Right renal pelvis (tissue), 4 donors: ENCODE measurements at regions not wholly inside any gene's neighbourhood (a gene's known extent, or its start where the extent isn't known, plus 50 kb on each side); places are given as distances from the start of the nearest gene placed in this dataset.

Experiments
- DNase-seq, 4 donors: peaks; one replicate each; pipeline ENCODE4 v3.0.0-alpha.2; 2013; ENCODE audit warnings: low read depth in 4 of 4, low spot score in 3 of 4, missing footprints in 1 of 4

DNA sequence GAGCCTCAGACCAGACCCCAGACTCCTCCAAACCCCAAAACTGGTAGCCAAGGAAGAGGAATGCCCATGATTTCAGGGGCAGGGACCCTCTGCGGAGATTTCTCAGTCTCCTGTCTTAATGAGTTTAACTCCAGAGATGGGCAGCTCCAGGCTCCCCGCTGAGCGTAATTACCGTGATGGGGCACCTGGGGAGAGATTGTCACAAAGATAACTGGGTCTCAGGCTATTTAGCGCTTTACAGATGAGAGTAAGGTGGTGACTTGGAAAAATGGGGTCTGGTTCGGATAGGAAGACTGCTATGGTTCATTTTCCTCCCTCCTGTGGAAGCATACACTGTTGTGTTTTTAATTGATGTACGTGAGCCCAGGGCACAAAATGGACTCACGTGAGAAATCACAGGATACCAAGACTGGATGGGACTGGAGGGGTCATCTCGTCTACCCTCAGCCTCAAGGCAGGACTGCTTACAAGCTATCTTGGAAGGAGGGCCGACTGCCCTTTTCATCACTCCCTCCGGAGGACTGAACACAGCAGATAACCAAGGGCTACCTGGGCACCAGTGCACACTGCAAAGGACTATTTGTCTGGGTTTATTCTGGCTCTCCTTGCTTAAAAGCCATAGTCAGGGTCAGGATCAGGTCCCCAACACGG, 427.8 kb downstream of the ZNF521 start:
- DNase-seq, result no peak

DNA sequence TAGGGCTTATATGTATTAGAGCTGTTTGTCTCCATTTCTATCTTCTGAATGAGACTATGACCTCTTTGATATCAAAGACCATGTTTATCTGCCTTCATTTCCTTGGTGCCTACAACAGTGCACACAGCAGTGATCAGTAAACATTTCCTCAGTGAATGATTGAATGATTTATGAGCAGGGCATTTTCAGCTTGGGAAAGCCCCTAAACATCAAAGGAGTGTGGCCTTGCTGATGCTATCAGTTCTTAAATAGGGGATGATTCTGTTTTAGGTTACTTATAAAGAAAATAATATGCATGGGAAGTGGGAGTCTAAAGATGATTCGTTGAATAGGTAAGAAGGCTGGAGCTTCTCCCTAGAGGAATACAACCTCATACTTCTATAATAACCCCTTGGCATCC, 425.3 kb downstream of the ZNF521 start:
- DNase-seq, result no peak

DNA sequence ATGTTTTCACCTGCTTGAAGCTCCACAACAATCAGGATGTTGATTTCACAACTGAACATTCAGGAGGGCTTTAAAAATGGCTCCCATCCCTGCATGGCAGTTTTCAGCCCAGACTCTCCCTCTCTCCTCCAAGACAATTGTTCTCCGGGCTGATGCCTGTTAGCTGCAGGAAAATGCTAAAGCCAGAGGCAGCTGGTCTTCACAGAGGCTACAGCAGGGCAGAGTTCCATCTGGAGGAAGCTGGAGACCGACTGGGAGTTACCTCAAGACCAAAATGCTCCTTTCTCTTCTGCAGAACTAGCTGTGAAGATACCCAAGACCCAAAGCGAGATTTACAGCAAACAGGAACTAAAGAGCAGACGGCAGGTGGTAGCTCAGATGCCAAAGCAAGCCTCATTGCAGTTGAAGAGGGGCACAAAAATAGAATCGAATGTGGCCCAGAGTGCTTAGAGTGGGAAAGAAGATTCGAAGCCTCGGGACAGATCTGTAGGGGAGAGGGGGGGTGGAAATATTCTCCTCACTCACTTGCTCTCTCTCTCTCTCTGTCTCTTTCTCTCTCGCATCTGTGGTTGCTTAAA, 423.6 kb downstream of the ZNF521 start:
- DNase-seq, result no peak

DNA sequence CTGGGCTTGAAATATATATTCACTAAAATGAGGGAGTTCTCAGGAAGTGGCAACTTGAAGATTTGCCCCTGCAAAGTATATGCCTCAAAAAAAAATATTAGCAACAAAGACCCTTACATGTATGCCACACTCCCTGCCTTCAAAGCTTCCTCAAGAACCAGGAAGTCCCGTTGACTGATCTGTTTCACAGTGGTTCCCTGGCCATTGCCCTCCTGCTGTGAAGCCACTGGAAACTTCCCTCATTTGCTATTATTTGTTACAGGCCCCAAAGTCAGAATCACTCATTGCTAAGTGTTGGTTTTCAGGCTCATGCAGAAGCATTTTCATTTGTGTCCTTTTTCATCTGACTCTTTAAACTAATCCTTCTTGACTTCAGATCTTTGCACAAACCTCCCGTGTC, 421.5 kb downstream of the ZNF521 start:
- no peak for DNase-seq

DNA sequence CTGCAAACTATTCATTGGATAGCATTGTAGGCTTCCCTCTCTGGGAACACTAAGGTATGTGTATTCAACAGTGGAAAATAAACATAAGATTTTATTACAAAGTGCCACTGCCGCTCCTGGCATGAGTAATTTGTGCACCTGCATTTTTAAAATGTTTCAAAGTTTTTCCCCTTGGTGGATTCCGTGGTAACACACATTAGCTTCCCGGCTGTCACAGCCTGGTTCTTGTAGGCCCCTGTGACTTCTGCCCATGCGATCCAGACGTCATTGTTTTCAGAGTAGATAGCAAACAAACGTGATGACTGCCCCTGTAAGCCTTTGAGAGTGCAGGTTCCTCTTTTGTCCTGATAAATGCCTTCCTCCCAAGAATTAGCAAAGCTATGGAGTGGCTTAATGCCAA, 421.0 kb downstream of the ZNF521 start:
- no peak for DNase-seq

DNA sequence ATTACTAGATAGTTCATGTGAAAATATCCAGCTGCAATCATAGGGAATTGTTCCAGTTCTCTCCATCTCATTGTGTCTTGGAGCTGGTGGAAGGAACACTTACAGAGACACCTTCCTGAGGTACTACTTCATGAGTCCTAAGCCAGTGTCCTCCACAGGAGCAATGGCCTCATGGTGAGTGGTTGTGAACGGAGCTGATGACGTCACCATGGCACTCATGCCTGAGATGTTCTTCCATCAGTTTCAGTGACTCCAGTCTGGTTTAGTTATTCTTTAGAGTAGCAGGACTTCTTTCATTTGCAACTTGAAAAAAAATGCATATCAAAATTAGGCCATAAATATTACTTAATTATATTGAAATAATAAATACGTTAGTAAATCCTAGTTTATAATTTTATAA, 418.6 kb downstream of the ZNF521 start:
- no peak for DNase-seq

DNA sequence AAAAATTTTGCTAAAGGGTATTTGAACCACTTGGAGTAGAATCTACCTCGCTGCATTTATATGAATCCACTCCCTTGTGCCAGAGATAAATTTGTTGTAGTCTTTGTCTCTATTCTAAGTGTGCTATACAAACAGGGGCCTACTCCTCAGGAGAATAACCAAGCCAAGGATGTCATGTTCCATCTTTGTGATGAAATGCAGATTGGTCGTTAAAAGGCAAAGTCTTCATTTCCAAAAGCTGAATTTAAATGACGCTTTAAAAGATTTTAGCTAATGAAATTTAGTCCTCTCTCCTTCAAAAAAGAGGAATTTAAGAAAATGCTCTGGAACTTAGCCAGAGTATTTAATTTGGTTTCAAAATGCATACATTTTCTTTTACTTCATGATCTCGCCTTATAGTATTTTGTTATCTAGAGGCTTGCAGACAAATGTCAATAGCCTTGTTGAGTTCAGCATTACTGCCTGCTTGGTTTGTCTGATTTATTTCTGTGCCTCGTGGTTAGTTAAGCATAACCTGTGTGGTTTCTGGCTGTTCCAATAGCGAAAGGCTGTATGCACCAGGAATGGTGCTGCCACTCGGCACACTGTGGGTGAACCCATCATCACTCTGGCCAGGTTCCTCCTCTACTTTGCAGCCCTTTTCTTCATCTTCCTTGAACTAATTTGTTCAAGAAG, 417.6 kb downstream of the ZNF521 start:
- DNase-seq, result no peak

DNA sequence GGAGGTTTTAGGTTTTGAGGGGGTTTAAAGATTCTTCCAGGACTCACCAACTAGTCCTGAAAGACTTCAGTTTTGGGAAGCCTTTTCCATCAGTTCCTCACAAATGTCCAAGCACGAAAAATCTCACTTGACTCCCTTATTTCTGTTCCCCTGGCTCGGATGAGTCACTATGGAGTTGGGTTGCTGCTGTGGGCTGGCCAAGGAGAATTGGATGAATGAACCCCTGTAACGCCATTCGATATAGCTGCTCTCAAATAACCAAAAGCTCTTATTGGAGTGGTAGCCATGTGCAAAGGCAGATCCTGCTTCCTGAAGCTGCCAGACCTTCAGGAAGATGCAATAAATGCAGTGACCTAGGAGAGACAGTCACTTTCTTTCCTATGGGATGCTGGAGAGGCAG, 417.0 kb downstream of the ZNF521 start:
- no peak for DNase-seq

DNA sequence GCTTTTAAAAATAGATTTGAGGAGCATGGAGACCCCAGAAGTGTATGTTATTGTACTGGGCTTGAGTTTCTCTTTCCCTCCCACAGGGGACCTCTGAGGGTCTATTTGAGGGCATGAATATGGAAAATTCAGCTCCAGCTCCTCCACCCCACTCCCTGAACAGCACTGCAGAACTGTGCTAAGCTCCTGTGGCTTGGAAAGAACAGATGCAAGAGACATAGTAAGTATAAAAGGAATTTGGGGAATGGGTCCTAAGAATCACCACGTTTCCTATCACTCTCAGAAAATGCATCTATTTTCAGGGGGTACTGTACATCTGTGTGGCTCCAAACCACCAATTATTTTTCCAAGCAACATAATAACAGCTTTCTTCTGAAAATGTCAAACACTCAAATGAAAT, 416.1 kb downstream of the ZNF521 start:
- no peak for DNase-seq

DNA sequence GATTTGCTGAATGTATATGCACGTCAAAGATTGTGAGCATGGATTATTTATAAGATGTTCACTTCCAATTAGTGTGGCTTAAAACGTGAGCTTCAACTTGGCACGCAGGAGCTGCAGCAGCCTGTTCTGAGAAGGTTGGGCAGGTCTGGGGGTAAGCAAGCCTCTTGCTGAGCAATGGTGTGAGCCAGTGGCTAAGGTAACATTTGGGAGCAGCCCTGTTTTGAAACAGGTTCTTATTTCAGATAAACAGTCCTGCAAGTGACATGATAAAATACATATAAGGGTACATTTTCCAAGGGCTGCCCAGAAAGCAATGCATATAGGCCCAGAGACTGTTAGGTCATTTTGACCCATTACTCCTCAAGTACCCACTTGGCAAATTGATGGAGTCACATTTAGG, 415.3 kb downstream of the ZNF521 start:
- DNase-seq, result no peak

DNA sequence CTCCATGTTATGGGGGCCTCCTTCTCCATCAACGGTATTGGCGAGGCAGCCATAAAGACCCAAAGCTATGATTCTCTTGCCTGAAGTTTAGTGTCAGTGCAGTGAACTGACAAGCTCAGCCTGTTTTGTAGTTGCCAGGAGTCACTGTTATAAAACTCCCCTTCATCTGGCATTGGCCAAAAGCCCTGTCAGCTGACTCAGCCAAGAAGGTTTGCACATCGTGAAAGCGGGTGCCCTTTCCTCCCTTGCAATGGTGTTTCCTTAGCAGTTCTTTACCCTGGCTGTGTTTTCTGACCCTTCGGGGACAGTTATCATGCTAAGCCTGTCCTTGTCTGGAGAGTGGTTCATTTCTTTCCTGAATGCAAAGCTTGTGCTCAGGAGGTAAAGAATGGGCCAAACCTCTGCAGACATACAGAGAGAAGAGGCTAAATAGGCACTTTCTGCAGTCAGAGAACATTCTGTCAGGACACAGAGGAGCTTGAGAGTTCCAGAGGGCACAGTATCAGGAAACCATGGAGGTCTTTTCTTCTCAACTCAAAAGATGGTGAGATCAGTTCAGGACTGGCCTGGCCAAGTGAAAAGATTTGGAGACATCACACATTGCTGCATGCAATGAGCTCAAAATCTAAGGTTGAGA, 414.2 kb downstream of the ZNF521 start:
- DNase-seq, result no peak

DNA sequence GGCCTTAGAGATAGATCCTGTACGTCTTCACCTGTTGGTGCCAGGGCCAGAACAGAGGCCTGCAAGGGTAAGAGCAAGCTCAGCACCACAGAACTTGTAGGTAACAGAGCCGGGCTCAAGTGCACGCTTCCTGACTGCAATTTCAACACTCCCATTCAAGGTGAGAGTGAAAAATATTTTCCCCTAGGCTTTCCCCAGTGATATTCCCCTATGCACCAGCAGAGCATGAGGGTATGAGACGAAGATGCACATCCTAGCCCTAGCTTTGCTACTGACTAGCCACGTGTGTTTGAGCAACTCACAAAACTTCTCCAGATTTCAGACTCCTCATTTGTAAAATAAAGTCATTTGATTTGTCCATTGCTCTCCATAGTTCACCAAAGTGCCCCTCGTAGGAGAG, 411.6 kb downstream of the ZNF521 start:
- no peak for DNase-seq

DNA sequence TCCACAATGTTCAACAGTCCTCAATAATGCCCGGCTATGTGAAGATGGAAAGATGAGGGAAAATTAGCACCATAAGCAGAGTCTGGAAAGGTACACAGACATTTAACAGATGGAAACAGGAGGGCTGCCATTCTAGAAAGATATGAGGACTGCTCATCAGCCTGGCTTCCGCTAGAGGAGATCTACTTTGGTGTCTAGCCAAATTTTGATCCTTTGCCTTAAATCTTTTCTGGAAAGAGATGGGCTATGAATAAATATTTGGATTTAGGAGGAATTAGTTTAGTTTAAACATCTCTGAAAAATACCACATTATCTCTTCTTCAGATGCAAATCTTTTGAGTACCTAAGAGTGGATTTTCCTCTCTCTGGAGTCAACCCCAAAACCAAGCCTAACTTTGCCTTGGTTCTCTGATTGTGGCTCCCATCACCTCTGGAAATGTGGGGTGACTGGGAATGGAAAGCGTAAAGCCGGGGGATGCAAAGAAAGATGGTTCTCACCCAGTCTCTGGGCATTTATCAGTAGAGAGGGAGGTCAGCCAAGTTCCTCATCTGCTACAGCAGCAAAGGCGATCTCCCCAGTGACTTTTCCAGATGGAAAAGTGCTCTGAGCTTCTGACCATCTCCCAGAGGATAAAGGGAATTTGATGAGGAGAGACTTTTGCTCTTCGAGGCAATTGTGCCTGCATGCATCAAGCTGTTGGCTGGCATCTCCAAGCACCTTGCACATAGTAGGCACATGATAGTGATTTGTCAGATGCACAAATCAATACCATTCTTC, 410.6 kb downstream of the ZNF521 start:
- DNase-seq, result no peak

DNA sequence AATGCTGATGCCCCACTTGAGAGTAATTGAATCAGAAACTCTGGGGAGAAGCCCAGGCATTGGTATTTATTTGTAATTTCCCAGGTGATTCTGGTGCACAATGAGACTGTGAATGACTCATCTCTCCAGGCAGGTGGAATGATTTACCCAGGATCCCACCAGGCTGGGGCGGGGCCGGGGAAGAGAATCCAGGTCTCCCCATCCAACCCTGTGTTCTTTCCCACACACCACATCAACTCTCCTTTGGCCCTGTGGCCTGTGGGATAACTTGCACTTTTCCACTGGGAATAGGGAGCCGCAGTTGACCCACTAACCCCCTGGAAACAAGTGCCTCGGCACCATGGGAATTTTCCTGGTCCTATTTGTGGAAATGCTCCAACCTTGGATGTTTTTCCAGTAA, 409.8 kb downstream of the ZNF521 start:
- no peak for DNase-seq

DNA sequence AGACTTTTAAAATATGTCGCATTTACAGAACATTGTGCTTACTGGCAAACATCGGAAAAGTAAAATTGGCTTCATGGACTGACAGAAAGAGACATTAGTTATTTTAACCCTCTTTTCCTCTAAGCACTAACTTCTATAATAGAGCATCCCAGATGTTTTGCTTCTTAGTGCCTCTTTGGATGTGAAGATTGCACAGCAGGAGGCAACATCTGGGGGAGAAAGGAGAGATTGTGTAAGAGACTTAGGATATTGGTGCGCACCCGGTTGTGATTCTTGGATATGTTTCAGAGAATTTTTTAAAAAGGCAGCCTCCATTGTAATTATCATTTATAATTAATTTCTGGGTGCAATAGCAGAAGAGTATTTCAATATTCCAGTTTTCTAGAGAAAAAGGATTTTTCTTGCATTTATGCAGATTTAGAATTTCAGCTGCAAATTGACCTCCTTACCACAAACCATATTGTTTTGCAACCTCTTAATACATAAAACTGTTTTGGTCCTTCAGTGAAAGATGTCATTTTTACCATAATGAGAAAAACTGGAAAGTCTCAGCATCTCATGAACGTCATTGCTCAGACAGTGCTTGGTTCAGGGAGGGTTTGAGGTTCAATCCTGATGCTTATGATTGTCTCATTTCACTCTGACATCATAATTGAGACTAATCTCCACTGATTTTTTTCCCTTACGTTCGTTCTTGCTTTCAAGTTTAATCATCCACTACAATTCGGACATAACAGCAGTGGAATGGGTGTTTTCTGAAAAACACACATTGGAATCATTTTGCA, 404.3 kb downstream of the ZNF521 start:
- DNase-seq, result no peak

DNA sequence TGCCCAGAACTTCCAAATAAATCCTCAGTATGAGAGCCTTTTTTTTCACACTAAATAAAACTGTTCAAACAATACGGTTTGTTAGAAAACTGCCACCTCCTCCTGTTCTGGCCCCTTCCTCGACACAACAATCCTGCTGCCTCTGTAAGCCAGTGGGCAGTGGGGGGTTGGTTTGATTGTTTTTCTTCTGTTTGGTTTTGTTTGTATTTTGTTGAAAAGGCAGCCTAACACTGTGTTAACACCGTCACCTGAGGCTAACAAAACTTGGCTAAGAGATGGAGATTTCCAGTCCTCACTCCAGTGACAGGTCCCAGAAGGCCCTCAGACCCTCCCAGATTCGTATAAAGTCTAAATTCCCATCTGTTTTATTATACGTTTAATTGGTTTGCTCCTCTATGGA, 402.1 kb downstream of the ZNF521 start:
- DNase-seq, result no peak

DNA sequence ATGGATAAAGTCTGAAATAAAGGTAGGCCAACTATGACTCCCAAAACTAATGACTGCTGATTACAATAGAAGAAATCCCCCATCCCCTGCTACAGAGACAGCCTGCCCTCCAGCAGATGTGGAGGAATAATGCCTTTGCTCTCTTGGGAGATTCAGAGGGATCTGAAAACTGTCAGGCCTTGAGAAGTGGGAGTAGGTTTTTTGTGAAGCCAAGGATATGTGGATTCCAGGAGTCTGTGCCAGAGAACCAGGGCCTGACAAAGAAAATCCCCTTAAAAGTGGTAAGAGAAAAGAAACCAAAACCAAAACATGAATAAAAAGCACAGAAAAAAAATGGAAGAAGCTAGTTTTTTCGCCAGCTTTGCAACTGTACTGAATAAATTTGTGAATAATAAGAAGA, 397.6 kb downstream of the ZNF521 start:
- DNase-seq, result no peak

DNA sequence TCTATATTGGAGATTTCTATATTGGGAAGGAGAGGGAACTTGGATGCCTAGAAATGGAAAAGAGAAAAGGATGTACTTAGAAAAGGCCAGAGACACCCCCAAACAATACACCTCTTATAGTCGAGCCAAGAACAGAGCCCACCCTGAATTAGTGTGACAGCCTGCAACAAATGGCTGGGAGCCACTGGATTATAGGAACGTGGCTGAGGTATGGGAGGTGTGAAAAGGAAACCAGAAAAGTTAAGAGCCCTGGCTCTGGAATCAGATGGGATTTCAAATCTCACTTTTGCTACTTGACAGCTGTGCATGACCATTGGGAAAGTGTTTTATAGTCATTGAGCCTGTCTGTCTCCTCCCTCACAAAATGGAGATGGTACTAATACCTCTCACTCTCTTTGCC, 394.0 kb downstream of the ZNF521 start:
- no peak for DNase-seq

DNA sequence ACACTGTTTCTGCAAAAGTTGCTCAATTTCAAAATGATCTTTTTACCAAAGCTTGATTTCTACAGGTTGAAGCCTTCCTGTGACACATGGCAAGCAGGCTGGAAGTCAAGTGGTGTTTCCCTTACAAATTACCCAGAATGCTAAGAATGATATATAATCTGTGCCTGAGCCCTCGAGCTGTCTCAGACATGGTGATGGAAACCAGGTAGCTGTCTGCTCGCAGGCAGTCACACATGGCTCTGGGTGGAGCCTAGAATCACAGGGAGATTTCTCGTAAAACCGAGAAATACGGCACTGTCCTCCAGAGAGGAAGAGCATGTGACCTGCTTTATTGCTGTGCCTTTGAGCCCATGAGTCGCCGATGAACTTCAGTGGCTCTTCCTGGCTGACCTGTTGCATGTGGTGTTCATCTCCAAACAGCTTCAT, 392.9 kb downstream of the ZNF521 start:
- peak in 3 of 4 donors; percentile 20 to 43 (median 26) for DNase-seq

DNA sequence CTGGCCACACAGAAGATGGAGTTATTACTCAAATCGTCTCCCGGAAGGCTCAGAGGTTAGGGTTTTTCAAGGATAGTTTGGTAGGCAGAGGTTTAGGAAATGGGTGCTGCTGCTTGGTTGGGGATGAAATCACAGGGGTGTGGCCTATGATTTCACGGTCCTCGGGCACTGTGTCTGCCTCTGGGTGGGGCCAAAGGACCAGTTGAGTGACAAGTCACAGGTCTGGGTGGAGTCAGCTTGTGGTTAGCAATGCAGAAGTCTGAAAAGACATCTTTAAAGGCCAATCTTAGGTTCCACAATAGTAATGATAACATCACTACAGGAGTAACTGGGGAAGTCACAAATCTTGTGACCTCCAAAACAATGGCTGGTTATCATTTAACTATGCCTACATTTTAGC, 387.8 kb downstream of the ZNF521 start:
- no peak for DNase-seq
